ENCODE measurements at regions not wholly inside any gene's neighbourhood (a gene's known extent, or its start where the extent isn't known, plus 50 kb on each side); places are given as distances from the start of the nearest gene placed in this dataset.
"Not testable (repeated sequence)": the region's sequence is repeated elsewhere in the genome, so short reads cannot be mapped to it uniquely, and the experiment has no call there.

DNA sequence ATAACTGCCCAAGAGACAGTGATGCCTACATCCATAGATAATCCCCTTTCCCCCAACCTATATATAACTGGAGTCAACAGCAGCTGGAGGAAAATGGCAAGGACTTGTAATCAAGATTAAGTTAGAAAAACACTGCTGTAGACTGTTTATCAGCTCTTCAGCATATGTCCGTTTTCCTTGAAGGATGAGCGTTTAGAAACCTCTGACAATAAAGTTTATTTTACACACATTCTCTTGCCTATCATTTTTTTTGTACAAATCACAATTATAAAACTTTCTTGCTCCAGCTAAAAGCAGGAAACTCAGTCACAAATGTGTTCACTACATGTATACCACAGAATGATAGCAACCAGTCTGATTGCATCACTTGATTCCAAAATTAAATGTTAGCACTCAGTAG, 50.8 kb downstream of the PPIAL4G start:
- DNase-seq (ENCODE audit: low read depth): not testable (repeated sequence)

GRCh38 chr1:148429856-148430255, 53.2 kb downstream of the PPIAL4G start:
- DNase-seq (ENCODE audit: low read depth): not testable (repeated sequence)

- not testable (repeated sequence) for DNase-seq (ENCODE audit: low read depth)
Measured at GRCh38 chr1:148426940-148427611, 56.0 kb downstream of the PPIAL4G start.

GRCh38 chr1:148426385-148426784, 56.7 kb downstream of the PPIAL4G start:
- not testable (repeated sequence) for DNase-seq (ENCODE audit: low read depth)

GRCh38 chr1:148424143-148425003, 58.7 kb downstream of the PPIAL4G start:
- not testable (repeated sequence) for DNase-seq (ENCODE audit: low read depth)

GRCh38 chr1:148422921-148423320, 60.2 kb downstream of the PPIAL4G start:
- DNase-seq (ENCODE audit: low read depth): not testable (repeated sequence)

- DNase-seq (ENCODE audit: low read depth): not testable (repeated sequence)
Measured at GRCh38 chr1:148417241-148417640, 65.9 kb downstream of the PPIAL4G start.

GRCh38 chr1:148413385-148413784, 69.7 kb downstream of the PPIAL4G start:
- DNase-seq (ENCODE audit: low read depth): not testable (repeated sequence)

DNA sequence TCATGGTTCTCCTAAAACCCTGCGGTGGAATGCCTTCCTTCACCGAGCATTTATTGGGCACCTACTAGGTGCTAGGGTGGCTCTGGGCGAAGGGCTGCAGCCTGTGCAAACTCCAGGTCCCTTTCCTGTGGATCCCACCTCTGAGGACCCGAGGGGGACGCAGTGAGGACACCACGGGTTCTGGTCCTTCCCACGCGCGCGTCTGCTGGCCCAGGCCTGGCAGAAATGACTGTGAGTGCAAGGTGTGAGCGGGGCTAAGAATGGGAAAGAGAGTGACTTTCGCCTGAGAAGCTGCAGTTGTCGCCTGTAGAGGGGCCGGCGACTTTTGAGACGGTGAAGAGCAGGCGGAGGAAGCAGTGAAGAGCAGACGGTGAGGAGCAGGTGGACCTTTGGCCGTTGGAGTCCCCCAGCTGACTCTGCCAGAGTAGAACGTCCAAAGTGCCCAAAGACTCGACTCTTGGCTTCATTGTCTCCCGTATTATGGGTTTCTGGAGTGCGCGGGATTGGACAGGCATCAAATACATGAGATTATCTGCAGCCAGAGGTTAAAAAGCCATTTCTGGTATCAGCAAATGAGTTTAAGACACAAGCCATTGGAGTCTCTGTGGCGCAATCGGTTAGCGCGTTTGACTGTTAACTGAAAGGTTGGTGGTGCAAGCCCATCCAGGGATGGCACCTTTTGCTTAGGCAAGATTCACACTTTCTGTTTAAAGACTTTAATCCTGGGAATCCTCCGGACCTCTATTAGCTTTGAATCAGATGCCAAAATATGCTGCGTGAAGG, 78.1 kb downstream of the PPIAL4G start:
- DNase-seq (ENCODE audit: low read depth): not testable (repeated sequence)

DNA sequence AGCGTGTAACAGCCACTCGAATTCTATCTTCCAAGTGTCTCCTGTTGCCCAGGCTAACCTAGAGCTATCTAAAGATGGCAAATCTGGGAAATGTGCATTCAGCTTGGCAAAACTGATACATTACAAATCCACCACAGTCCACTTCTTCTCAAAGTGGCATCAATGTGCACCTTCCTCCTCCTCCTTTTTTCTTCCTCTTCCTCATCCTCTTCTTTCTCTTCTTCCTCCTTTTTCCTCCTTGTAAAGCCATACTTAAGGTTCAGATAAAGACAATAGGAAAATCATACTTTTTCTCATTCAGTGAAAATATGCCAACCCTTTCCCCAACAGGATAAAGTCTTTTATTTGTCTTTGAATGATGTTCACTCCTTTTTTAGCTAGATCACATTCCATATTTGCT, 79.2 kb downstream of the PPIAL4G start:
- DNase-seq (ENCODE audit: low read depth): not testable (repeated sequence)

DNA sequence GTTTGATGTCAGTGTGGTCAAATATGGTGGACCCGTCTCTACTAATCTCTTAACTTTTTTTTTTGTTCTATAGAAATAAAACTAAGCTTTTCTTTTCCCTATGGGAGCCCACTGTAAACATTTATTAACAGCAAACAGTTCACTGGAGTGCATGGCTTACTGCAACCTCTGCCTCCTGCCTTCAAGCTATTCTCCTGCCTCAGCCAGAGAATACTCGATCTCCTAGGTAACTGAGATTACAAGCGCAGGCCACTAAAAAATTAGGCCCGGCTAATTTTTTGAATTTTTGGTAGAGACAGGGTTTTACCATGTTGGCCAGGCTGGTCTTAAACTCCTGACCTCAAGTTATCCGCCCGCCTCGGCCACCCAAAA, 80.0 kb downstream of the PPIAL4G start:
- not testable (repeated sequence) for DNase-seq (ENCODE audit: low read depth)

DNA sequence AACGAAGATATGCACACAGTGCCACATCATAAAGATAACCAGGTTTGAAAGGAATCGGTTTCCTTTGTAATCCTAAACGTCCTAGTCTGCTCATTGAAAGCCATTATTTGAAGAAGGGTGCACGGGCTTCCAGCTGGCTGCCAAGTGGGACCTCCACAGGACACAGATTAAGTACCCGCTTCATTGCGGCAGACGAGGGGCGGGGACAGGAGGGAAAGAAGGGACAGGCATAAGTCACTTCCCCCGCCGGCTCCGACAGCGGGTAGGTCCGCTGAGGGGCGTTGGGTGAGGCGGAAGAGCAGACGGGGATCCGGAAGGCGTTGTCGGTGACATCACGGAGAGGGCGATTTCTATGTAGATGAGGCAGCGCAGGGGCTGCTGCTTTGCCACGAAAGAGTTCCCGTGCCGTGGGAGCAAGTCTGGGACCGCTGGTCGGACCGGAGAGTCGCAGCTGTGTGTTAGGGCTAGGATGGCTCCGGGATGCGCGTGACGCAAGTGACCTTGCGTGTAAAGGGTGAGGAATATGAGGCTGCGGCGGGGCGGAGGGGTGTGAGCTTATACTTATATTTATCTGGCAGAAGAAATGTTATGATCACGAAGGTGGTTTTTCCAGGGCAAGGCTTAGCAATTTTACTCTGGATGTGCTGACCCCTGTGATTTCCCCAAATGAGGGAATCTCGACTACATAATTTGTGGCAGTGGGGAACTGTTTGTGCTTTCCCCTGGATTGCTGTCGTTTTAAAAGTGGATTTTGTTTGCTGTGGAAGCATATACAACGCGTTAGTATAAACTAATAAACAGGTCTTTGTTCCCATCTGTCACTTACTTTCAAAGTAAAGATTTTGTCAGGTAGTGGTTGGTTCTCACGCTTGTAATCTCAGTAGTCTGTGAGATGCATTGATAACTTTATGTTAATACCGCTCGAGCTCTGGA, 80.7 kb downstream of the PPIAL4G start:
- peak; percentile 65 for DNase-seq (ENCODE audit: low read depth)

DNA sequence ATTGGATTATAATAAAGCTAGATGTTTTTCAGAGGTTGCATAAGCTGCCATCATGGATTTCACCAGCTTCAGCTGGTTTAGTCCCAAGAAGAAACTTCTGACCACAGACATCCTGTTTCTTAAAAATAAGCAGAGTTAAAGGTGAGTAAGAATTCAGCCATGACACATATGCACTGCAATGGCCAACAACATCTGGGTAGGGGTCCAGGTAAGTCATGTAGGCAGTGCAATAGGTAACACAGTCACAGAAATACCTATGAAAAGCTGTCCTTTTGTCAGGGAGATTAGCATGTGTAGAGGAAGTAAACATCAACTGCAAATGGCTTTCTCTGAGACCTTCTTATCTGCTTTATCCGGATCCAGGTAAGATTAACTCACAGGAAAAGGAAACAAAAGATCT, 85.6 kb downstream of the PPIAL4G start:
- DNase-seq (ENCODE audit: low read depth): not testable (repeated sequence)

DNA sequence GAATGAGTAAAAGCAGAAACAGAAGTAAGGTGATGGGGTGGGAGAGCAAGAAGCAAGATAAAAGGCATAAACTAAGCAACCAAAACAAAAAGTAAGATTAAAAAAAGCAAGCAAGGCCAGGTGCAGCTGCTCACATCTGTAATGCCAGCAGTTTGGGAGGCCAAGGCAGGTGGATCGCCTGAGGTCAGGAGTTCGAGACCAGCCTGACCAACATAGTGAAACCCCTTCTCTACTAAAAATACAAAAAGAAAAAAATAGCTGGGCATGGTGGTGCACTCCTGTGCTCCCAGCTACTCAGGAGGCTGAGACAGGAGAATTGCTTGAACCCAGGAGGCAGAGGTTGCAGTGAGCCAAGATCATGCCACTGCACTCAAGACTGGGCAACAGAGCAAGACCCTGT, 90.6 kb downstream of the PPIAL4G start:
- DNase-seq (ENCODE audit: low read depth): not testable (repeated sequence)

DNA sequence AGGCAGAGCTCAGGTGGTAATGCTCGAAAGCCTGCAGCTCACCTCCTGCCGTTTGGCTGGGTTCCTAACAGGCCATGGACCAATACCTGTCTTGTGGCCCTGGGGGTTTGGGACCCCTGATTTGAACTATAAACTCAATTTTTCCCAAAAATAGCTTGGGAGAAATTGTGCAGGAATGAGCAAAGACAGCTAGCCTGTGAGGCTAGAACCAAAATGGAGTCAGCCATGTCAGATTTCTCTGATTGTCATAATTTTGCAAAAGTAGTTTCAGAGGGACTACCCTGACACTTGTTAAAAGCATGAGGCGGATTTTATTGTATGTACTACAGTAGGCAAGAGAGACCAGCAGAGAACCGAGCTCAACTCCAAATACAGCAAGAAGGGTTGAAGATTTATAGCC, 91.8 kb downstream of the PPIAL4G start:
- DNase-seq (ENCODE audit: low read depth): not testable (repeated sequence)

GRCh38 chr1:148389027-148389339, 94.1 kb downstream of the PPIAL4G start:
- DNase-seq (ENCODE audit: low read depth): no peak

GRCh38 chr1:148388260-148389026, 94.7 kb downstream of the PPIAL4G start:
- DNase-seq (ENCODE audit: low read depth): peak; percentile 72

GRCh38 chr1:148387949-148388259, 95.2 kb downstream of the PPIAL4G start:
- DNase-seq (ENCODE audit: low read depth): not testable (repeated sequence)

- DNase-seq (ENCODE audit: low read depth): not testable (repeated sequence)
Measured at GRCh38 chr1:148387122-148387948, 95.8 kb downstream of the PPIAL4G start.

GRCh38 chr1:148386617-148387016, 96.5 kb downstream of the PPIAL4G start:
- DNase-seq (ENCODE audit: low read depth): no peak

Data from stimulated activated CD8-positive, alpha-beta memory T cell treated with anti-CD3 and anti-CD28 coated beads, Interleukin-7, amount 100 ng/mL, for 24 hours (primary cell).